ENCODE measurements at regions not wholly inside any gene's neighbourhood (a gene's known extent, or its start where the extent isn't known, plus 50 kb on each side); places are given as distances from the start of the nearest gene placed in this dataset.
A peak's percentile ranks its signal among the peaks of the same experiment; 100 is the strongest.

DNA sequence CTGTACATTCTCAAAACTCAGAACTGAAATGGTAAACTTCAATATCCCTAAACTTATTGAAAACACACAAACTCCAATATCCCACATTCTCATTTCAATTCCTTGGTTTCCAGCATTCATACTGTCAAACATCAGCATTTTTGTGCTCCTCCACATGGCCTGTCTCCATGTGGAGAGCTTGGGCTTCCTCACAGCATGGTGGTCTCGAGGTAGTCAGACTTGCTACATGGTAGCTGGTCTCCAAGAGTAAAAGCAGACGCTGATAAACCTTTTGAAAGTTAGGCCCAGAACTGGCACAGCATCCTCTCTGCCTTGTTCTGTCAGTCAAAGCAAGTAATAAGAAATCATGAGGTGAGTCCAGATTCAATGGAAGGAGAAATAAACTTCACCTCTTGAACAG, 70.5 kb downstream of the VCPKMT start:
- no peaks in the 10 kb centered on the region for H3K27me3 Mint-ChIP-seq (ENCODE audit: low read depth)
- H3K4me1 Mint-ChIP-seq (ENCODE audit: low read depth) = peaks cover 27% of the 10 kb centered on the region
- no peak overlapping the region for H3K4me3 Mint-ChIP-seq (ENCODE audit: unreplicated experiment)
- no peaks in the 10 kb centered on the region for H3K36me3 Mint-ChIP-seq (ENCODE audit: low read depth)
- DNase-seq (ENCODE audit: low spot score) = no peak
- TF ChIP-seq, protein P1, sequence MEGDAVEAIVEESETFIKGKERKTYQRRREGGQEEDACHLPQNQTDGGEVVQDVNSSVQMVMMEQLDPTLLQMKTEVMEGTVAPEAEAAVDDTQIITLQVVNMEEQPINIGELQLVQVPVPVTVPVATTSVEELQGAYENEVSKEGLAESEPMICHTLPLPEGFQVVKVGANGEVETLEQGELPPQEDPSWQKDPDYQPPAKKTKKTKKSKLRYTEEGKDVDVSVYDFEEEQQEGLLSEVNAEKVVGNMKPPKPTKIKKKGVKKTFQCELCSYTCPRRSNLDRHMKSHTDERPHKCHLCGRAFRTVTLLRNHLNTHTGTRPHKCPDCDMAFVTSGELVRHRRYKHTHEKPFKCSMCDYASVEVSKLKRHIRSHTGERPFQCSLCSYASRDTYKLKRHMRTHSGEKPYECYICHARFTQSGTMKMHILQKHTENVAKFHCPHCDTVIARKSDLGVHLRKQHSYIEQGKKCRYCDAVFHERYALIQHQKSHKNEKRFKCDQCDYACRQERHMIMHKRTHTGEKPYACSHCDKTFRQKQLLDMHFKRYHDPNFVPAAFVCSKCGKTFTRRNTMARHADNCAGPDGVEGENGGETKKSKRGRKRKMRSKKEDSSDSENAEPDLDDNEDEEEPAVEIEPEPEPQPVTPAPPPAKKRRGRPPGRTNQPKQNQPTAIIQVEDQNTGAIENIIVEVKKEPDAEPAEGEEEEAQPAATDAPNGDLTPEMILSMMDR (IDR thresholded peaks at IDR 0.05) = no peak
- peaks cover 6% of the 10 kb centered on the region for H3K9me3 Mint-ChIP-seq (ENCODE audit: low read depth)
- H3K27ac Mint-ChIP-seq (ENCODE audit: unreplicated experiment) = no peak overlapping the region

DNA sequence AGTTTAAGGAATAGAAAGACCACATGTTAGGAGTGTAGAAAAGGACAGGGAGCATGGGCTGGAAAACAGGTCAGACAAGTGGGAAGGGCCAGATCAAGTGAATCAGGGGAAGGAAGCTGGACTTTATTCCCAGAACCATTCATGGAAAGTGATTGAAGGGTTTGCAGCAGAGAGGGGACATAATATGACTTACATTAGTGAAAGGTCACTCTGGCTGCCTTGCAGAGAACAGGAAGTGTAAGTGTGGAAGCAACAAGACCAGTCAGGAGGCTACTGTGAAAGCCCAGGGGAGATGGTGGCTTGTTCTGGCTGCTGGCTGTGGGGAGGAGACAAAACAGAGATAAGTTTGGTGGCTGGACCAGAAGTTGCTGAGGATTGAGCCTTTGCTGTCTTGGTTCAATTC, 69.1 kb downstream of the VCPKMT start:
- Mint-ChIP-seq H3K9me3 (ENCODE audit: low read depth) (peaks cover 6% of the 10 kb centered on the region), H3K27ac (ENCODE audit: unreplicated experiment) (no peak overlapping the region), H3K4me3 (ENCODE audit: unreplicated experiment) (no peak overlapping the region), H3K4me1 (ENCODE audit: low read depth) (peaks cover 23% of the 10 kb centered on the region), H3K27me3 (ENCODE audit: low read depth) (no peaks in the 10 kb centered on the region), H3K36me3 (ENCODE audit: low read depth) (no peaks in the 10 kb centered on the region)
- TF ChIP-seq, protein P1 (IDR thresholded peaks at IDR 0.05) = no peak
- DNase-seq (ENCODE audit: low spot score) = peak; percentile 4

DNA sequence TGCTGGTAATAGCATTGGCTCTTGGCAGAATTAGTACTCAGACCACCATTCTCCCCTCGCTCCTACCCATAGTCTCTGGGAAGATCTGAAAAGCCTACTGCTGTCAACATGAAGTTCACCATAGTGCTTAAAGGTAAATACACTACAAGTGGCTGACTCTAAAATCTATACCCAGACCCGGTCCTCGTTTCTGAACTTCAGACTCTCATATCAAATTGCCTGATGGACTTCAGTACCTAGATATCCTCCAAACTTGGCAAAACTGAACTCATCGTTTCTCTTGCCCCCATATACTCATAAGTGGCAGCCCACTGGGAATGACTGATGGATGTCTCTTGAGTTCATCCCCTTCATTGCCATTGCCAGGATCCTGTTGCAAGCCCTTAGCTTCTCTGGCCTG, 67.3 kb downstream of the VCPKMT start:
- no peak overlapping the region for H3K27ac Mint-ChIP-seq (ENCODE audit: unreplicated experiment)
- TF ChIP-seq, protein P1 (IDR thresholded peaks at IDR 0.05) = no peak
- DNase-seq (ENCODE audit: low spot score) = peak; percentile 6
- H3K4me1 Mint-ChIP-seq (ENCODE audit: low read depth) = peaks cover 28% of the 10 kb centered on the region
- H3K36me3 Mint-ChIP-seq (ENCODE audit: low read depth) = no peaks in the 10 kb centered on the region
- H3K9me3 Mint-ChIP-seq (ENCODE audit: low read depth) = peaks cover 6% of the 10 kb centered on the region
- no peak overlapping the region for H3K4me3 Mint-ChIP-seq (ENCODE audit: unreplicated experiment)
- H3K27me3 Mint-ChIP-seq (ENCODE audit: low read depth) = no peaks in the 10 kb centered on the region

DNA sequence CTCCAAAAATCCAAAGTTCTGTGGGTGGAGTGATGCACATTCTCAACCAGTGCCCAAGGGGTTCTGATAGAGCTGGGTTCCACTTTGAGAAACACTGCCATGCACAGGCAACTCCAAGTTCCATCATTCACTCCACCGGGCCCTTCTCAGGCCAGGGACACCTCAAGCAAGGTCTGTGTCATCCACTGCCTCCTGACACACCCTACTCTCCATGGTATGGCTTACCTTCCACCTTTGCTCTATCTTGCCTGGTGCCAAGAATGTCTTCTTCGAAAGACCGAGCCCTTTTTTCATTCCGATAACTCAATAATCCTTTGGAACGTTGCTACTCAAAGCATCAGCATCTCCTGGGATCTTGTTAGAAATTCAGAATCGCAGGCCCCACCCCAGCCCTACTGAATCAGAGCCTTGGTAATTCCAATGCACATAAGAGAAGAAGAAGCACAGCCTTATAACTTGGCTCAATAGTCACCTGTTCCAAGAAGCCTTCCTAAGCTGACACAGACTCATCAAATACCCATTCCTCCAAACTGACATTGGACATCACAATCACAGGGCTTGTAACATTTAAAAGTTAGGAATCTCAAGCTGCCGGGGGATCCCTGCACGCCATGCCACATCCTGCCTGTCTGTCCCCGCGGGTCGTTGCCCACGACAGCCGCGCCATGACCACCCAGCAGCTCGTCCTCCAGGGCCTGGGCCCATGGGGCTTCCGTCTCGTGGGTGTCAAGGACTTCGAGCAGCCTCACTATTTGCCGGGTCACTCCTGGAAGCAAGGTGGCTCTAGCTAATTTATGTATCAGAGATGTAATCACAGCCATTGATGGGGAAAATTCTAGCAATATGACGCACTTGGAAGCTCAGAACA, 66.4 kb downstream of the VCPKMT start:
- Mint-ChIP-seq H3K27ac (ENCODE audit: unreplicated experiment) (no peak overlapping the region), H3K4me1 (ENCODE audit: low read depth) (peaks cover 22% of the 10 kb centered on the region), H3K9me3 (ENCODE audit: low read depth) (peaks cover 6% of the 10 kb centered on the region), H3K4me3 (ENCODE audit: unreplicated experiment) (no peak overlapping the region), H3K36me3 (ENCODE audit: low read depth) (no peaks in the 10 kb centered on the region), H3K27me3 (ENCODE audit: low read depth) (no peaks in the 10 kb centered on the region)
- DNase-seq (ENCODE audit: low spot score) = peak; percentile 79
- TF ChIP-seq, protein P1 (IDR thresholded peaks at IDR 0.05) = no peak

DNA sequence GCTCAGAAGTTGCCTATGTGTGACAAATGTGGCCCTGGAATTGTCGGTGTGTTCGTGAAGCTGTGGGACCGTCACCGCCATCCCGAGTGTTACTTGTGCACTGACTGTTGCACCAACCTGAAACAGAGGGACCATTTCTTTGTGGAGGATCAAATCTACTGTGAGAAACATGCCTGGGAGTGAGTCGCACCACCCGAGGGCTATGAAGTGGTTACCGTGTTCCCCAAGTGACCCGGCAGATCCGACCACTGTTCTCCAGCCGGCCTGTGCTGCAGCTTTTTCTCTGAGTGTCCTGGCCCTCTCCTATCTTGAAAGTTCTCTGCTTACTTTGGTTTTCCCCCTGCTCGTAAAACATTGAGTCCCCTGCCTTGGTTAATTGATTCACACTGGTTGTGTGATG, 65.3 kb downstream of the VCPKMT start:
- DNase-seq (ENCODE audit: low spot score) = peak; percentile 43
- TF ChIP-seq, protein P1 (IDR thresholded peaks at IDR 0.05) = no peak
- H3K4me1 Mint-ChIP-seq (ENCODE audit: low read depth) = peaks cover 12% of the 10 kb centered on the region
- H3K27me3 Mint-ChIP-seq (ENCODE audit: low read depth) = no peaks in the 10 kb centered on the region
- no peaks in the 10 kb centered on the region for H3K9me3 Mint-ChIP-seq (ENCODE audit: low read depth)
- H3K27ac Mint-ChIP-seq (ENCODE audit: unreplicated experiment) = no peak overlapping the region
- H3K36me3 Mint-ChIP-seq (ENCODE audit: low read depth) = peaks cover under 1% of the 10 kb centered on the region
- H3K4me3 Mint-ChIP-seq (ENCODE audit: unreplicated experiment) = no peak overlapping the region
